ENCODE measurements at regions not wholly inside any gene's neighbourhood (a gene's known extent, or its start where the extent isn't known, plus 50 kb on each side); places are given as distances from the start of the nearest gene placed in this dataset.

GRCh38 chr18:61129001-61129400 is 204.2 kb upstream of the CDH20 start:
- DNase-seq (no peak), FAIRE-seq (no peak), ATAC-seq (no peak)
- Histone ChIP-seq H3K27me3 (no peaks in the 10 kb centered on the region), H3K4me3 (no peak overlapping the region), H3K36me3 (no peaks in the 10 kb centered on the region), H3K27ac (no peak overlapping the region), H3K4me1 (no peaks in the 10 kb centered on the region), H3K9me3 (no peaks in the 10 kb centered on the region)
- intact Hi-C loops (cut with DNase I), result no loop called here
- TF ChIP-seq, protein P1, sequence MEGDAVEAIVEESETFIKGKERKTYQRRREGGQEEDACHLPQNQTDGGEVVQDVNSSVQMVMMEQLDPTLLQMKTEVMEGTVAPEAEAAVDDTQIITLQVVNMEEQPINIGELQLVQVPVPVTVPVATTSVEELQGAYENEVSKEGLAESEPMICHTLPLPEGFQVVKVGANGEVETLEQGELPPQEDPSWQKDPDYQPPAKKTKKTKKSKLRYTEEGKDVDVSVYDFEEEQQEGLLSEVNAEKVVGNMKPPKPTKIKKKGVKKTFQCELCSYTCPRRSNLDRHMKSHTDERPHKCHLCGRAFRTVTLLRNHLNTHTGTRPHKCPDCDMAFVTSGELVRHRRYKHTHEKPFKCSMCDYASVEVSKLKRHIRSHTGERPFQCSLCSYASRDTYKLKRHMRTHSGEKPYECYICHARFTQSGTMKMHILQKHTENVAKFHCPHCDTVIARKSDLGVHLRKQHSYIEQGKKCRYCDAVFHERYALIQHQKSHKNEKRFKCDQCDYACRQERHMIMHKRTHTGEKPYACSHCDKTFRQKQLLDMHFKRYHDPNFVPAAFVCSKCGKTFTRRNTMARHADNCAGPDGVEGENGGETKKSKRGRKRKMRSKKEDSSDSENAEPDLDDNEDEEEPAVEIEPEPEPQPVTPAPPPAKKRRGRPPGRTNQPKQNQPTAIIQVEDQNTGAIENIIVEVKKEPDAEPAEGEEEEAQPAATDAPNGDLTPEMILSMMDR (IDR thresholded peaks at IDR 0.05), result no peak

- no peak for FAIRE-seq
- no peaks in the 10 kb centered on the region for H3K4me1 ChIP-seq
Measured at GRCh38 chr18:61132031-61132430, 201.2 kb upstream of the CDH20 start.

DNA sequence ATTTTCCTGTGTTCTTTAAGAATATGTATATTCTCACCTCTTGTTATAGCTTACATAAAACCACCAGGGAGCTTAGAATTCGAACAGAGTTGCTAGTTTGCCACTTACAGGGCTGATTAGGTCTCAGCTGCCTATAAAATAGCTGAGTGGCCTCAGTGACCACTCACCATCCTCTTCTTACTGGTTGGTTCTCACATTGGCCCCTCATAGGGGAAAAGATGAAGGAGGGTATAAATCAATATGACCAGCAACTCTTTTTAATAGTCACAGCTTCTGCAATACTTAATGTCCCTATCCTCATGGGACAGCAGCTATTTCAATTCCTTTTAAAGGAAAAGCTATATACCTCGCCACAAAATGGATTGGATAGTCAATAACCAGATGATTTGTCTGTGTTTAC is 199.4 kb upstream of the CDH20 start:
- intact Hi-C loops (cut with DNase I), result no loop called here
- H3K27me3 ChIP-seq, result no peaks in the 10 kb centered on the region
- H3K4me1 ChIP-seq, result no peaks in the 10 kb centered on the region
- DNase-seq (no peak), FAIRE-seq (no peak), ATAC-seq (no peak)
- WGBS, 2 donors, result 50 to 54% methylated on average over 2 of the region's 2 CpGs
- H3K9me3 ChIP-seq, result no peaks in the 10 kb centered on the region
- no peak overlapping the region for H3K4me3 ChIP-seq
- no peak overlapping the region for H3K27ac ChIP-seq
- TF ChIP-seq, protein P1 (IDR thresholded peaks at IDR 0.05), result no peak
- H3K36me3 ChIP-seq, result no peaks in the 10 kb centered on the region

More at GRCh38 chr18:61132031-61132430, 201.2 kb upstream of the CDH20 start:
- ATAC-seq, result no peak
- intact Hi-C loops (cut with DNase I), result no loop called here
- H3K36me3 ChIP-seq, result no peaks in the 10 kb centered on the region
- H3K4me3 ChIP-seq, result no peak overlapping the region
- no peaks in the 10 kb centered on the region for H3K9me3 ChIP-seq
- no peak overlapping the region for H3K27ac ChIP-seq
- DNase-seq, result no peak
- no peaks in the 10 kb centered on the region for H3K27me3 ChIP-seq
- WGBS, 2 donors, result 65 to 69% methylated on average over 2 of the region's 2 CpGs
- TF ChIP-seq, protein P1 (IDR thresholded peaks at IDR 0.05), result no peak

DNA sequence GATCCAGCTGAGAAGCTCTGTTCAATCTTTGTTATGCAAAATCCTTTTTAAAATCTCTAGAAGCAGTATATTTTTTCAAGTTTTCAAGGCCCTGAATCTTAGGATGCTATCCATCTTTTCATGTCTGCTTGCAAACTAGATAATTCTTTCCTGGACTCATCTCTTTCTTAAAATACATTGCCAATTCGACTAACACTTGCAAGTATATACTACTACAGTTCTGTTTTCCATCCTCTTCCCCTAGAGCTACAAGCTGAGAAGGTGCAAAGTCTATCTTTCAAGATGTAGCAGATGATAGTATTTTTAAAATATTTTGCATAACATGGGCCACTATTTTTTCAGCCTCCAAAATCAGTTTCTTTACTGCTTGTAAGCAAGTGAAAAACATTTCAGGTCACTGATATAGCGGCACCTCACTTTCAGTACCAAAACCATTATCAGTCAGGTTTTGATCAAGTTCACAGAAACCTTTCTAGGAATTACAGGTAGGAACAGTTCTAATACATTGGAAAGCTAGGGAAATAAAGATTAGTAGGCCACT is 196.4 kb upstream of the CDH20 start:
- 52 to 62% methylated on average over 2 of the region's 2 CpGs for WGBS, 2 donors
- intact Hi-C loops (cut with DNase I), result no loop called here
- no peak for FAIRE-seq
- H3K9me3 ChIP-seq, result no peaks in the 10 kb centered on the region
- no peaks in the 10 kb centered on the region for H3K4me1 ChIP-seq
- no peaks in the 10 kb centered on the region for H3K27me3 ChIP-seq
- TF ChIP-seq, protein P1 (IDR thresholded peaks at IDR 0.05), result no peak
- no peak for DNase-seq
- no peak overlapping the region for H3K27ac ChIP-seq
- no peak for ATAC-seq
- H3K36me3 ChIP-seq, result no peaks in the 10 kb centered on the region
- no peak overlapping the region for H3K4me3 ChIP-seq

DNA sequence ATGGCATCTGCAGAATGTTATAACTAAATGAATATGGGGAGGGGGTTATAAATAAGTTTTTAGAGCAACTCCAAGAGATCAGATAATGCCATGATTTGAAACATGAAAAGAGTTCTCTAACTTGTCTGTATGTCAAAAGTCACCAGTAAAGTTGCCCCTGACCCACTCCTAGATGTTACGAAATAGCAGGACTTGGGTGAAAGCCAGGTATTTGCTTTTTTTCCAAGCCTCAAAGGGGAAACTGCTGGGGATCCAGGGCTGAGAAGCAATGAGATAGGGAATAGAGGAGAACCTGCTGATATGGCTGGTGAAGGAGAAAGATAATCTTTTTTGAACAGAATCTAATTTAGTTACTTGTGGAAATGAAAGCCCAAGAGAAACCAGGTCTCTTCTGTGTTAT is 191.5 kb upstream of the CDH20 start:
- H3K9me3 ChIP-seq, result no peaks in the 10 kb centered on the region
- WGBS, 2 donors, result 17 to 25% methylated on average over 1 of the region's 1 CpG
- H3K36me3 ChIP-seq, result no peaks in the 10 kb centered on the region
- DNase-seq (no peak), FAIRE-seq (no peak), ATAC-seq (no peak)
- TF ChIP-seq, protein P1 (IDR thresholded peaks at IDR 0.05), result no peak
- no peak overlapping the region for H3K27ac ChIP-seq
- H3K27me3 ChIP-seq, result no peaks in the 10 kb centered on the region
- H3K4me1 ChIP-seq, result no peaks in the 10 kb centered on the region
- intact Hi-C loops (cut with DNase I), result no loop called here
- H3K4me3 ChIP-seq, result no peak overlapping the region
